GM18505 (cell line): ENCODE measurements at regions not wholly inside any gene's neighbourhood (a gene's known extent, or its start where the extent isn't known, plus 50 kb on each side); places are given as distances from the start of the nearest gene placed in this dataset.

ENCODE experiments used
- ATAC-seq: cut with Tn5 transposase; IDR thresholded peaks from one replicate; pipeline ENCODE4 v1.9.1; 2021; ENCODE audit not compliant: unreplicated experiment
- POLR2A ChIP-seq: IDR thresholded peaks from 4 replicates; pipeline ENCODE4 v1.6.1; 2011; ENCODE audit warnings: borderline replicate concordance; ENCODE audit not compliant: insufficient read depth, insufficient read length; ENCODE audit errors: extremely low read depth

DNA sequence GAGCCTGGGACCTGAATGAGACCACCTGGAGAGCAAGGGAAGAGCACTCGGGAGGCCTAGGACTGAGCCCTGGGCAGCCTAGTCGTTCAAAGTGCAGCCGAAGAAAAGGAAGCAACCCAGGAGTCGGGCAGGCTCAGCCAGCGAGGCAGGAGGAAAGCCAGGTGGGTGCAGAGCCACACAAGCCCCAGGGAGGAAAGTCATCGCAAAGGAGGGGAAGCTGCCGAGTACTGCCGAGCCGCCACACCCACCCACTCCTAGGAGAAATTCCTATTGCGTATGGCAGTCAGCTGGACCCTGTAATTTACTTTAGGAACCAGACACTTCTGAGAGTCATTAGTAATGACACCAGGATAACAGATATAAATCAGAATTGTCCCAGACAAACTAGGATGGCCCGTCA, 187.6 kb downstream of the KATNIP start:
- no peak for TF ChIP-seq POLR2A
- ATAC-seq: no peak
